ENCODE measurements at regions not wholly inside any gene's neighbourhood (a gene's known extent, or its start where the extent isn't known, plus 50 kb on each side); places are given as distances from the start of the nearest gene placed in this dataset.

DNA sequence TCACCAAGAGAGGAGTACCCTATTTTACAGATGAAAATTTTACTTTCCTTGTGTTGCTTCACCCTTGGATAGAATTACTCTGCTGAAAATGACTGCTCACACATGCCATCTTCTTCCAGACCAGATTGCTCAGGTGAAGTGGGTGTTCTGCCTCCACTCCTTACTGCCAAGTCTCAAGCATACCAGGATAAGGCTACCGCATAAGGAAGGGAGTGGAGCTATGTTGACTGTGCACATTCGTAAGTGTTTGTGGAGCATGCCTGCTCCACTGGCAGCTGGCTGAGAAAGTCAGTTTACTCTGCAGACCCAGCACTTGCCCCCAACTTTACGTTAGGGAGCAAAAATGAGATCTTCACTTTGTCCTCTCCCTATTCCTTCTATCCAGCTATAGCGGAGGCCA lies 405.0 kb upstream of the DDX18 start:
- TF ChIP-seq, protein P1, sequence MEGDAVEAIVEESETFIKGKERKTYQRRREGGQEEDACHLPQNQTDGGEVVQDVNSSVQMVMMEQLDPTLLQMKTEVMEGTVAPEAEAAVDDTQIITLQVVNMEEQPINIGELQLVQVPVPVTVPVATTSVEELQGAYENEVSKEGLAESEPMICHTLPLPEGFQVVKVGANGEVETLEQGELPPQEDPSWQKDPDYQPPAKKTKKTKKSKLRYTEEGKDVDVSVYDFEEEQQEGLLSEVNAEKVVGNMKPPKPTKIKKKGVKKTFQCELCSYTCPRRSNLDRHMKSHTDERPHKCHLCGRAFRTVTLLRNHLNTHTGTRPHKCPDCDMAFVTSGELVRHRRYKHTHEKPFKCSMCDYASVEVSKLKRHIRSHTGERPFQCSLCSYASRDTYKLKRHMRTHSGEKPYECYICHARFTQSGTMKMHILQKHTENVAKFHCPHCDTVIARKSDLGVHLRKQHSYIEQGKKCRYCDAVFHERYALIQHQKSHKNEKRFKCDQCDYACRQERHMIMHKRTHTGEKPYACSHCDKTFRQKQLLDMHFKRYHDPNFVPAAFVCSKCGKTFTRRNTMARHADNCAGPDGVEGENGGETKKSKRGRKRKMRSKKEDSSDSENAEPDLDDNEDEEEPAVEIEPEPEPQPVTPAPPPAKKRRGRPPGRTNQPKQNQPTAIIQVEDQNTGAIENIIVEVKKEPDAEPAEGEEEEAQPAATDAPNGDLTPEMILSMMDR (conservative IDR thresholded peaks at IDR 0.05 in 1 of 2, IDR thresholded peaks at IDR 0.05 in 1 of 2; ENCODE audit: low read depth in 1 of 2, low read length in 2 of 2), result no peak
- no peak for TF ChIP-seq EZH2 (IDR thresholded peaks at IDR 0.05; ENCODE audit: low read length, missing control alignments)

All from fibroblast of lung (primary cell).